ENCODE measurements at regions not wholly inside any gene's neighbourhood (a gene's known extent, or its start where the extent isn't known, plus 50 kb on each side); places are given as distances from the start of the nearest gene placed in this dataset.

DNA sequence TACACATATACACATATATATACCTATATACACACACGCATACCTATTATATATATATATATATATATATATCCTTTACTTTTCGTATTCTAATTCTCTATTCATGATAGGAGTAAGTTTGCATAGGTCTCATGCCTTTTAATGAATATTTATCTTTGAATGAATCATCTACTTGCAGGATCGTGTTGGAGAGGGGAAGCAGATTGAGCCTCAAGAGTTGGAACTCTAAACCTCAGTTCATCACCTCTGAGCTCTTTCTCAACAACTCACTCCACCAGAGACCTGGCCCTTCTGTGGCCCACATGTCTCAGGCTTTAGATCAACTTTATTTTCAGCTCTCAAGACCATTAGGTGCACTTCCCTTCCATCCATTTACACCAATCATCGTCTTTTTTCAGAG is 490.4 kb upstream of the ID2 start:
- H3K27me3 ChIP-seq (replicated peaks; ENCODE audit: control insufficient read depth, insufficient read depth, low read length), result no peaks in the 10 kb centered on the region
- H3K36me3 ChIP-seq (ENCODE audit: control insufficient read depth, insufficient read depth, low read length), result no peaks in the 10 kb centered on the region
- H3K4me3 ChIP-seq (replicated peaks; ENCODE audit: low read depth, low read length), result no peak overlapping the region
- no peak for DNase-seq (ENCODE audit: extremely low read depth, insufficient read length)
- TF ChIP-seq, protein P1, sequence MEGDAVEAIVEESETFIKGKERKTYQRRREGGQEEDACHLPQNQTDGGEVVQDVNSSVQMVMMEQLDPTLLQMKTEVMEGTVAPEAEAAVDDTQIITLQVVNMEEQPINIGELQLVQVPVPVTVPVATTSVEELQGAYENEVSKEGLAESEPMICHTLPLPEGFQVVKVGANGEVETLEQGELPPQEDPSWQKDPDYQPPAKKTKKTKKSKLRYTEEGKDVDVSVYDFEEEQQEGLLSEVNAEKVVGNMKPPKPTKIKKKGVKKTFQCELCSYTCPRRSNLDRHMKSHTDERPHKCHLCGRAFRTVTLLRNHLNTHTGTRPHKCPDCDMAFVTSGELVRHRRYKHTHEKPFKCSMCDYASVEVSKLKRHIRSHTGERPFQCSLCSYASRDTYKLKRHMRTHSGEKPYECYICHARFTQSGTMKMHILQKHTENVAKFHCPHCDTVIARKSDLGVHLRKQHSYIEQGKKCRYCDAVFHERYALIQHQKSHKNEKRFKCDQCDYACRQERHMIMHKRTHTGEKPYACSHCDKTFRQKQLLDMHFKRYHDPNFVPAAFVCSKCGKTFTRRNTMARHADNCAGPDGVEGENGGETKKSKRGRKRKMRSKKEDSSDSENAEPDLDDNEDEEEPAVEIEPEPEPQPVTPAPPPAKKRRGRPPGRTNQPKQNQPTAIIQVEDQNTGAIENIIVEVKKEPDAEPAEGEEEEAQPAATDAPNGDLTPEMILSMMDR (IDR thresholded peaks at IDR 0.05; ENCODE audit: insufficient read depth, low read length, poor library complexity, severe bottlenecking), result no peak

DNA sequence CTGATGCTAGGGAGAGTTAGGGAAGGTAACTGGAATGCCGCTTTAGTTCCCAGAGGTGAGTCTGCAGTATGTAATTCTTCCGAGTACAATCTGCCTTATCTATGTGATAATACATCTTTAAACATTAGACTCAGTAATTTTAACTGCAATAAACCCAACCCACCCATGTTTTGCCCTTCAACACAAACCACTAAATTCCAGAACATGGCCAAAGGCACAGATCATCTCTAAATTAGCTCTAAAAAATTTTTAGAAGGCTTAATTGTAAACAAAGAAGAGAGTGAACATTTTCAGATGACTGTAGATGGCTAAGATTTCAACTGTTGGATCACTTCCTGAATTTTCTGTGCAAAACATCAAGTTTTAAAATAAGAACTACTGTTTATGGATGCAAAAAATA is 488.7 kb upstream of the ID2 start:
- TF ChIP-seq, protein P1 (IDR thresholded peaks at IDR 0.05; ENCODE audit: insufficient read depth, low read length, poor library complexity, severe bottlenecking), result no peak
- H3K4me3 ChIP-seq (replicated peaks; ENCODE audit: low read depth, low read length), result no peak overlapping the region
- no peaks in the 10 kb centered on the region for H3K36me3 ChIP-seq (ENCODE audit: control insufficient read depth, insufficient read depth, low read length)
- no peaks in the 10 kb centered on the region for H3K27me3 ChIP-seq (replicated peaks; ENCODE audit: control insufficient read depth, insufficient read depth, low read length)
- DNase-seq (ENCODE audit: extremely low read depth, insufficient read length), result no peak

DNA sequence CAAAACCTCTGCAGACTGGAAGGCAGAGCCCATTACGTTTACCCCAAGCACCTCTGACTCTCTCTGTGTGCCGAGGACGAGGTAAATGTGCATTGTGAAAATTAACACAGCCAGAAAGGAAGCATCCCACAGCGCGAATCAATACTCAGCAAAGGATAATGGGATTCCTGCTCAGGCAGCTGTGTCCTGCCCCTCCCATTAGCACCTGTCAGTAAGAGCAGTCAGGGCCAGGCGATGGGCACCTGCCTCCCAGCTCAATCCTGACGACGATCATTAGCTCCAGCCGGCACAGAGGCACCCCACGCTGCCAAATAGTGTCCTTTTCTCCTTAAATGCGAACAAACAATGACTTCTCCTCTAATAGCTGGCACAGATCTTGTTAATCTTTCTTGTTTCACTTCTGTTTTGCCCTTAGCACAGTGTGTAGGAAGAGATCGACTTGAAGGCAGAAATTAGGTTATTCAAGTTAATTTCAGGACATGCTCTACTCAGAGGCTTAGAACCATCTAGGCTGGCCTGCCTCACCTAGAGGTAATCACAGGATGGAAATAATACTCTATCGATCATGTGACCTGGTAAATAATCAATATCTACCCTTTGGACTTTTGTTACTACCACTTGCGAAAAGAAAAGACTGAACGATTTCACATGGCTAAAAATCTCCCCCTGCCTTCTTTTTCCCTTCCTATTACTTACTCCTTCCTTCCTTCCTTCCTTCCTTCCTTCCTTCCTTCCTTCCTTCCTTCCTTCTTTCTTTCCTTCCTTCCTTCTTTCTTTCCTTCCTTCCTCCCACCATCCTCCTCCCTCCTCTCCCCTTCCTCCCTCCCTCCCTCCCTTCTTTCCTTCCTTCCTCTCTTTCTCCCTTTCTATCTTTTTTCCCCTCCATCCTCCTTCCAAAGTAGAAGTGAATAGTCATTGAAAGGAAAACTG is 487.9 kb upstream of the ID2 start:
- Histone ChIP-seq H3K4me3 (replicated peaks; ENCODE audit: low read depth, low read length) (no peak overlapping the region), H3K27me3 (replicated peaks; ENCODE audit: control insufficient read depth, insufficient read depth, low read length) (no peaks in the 10 kb centered on the region), H3K36me3 (ENCODE audit: control insufficient read depth, insufficient read depth, low read length) (no peaks in the 10 kb centered on the region)
- DNase-seq (ENCODE audit: extremely low read depth, insufficient read length), result no peak
- TF ChIP-seq, protein P1 (IDR thresholded peaks at IDR 0.05; ENCODE audit: insufficient read depth, low read length, poor library complexity, severe bottlenecking), result no peak

DNA sequence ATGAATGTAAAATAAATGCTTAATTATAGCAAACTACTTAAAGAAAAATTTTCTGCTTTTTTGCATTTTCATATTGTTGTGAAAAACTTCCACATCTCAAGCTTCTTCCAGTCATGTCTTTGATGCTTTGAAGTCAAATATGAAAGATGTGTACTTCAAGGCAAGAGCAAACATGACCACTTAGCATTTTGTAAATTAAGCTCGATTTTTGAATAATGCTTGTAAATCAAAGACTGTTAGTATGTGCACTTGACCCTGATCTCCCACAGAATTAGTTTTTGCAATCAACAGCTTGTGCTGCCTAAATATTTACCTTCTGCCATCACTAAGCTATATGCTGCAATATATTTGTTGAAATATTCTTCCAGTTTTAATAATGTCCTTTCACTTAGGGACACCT is 486.1 kb upstream of the ID2 start:
- TF ChIP-seq, protein P1 (IDR thresholded peaks at IDR 0.05; ENCODE audit: insufficient read depth, low read length, poor library complexity, severe bottlenecking), result no peak
- no peaks in the 10 kb centered on the region for H3K36me3 ChIP-seq (ENCODE audit: control insufficient read depth, insufficient read depth, low read length)
- no peak for DNase-seq (ENCODE audit: extremely low read depth, insufficient read length)
- no peaks in the 10 kb centered on the region for H3K27me3 ChIP-seq (replicated peaks; ENCODE audit: control insufficient read depth, insufficient read depth, low read length)
- no peak overlapping the region for H3K4me3 ChIP-seq (replicated peaks; ENCODE audit: low read depth, low read length)

DNA sequence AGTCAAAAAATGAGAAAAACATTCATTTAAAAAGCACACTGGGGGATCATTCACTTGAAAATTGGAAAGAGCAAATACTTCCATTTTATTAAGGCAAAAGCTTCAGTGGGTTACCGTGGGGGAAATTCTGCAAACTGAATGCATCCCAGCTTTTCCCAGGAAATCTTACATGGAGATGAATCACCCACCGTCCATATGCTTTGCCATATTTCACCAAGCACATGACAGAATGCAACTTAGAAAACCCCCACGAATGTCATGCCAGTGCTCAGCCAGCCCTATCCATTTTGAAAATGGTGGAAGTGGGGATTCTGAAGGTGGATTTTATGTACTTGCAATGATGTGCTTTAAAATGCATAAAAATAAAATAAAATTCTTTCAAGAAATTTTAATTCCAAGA is 485.5 kb upstream of the ID2 start:
- DNase-seq (ENCODE audit: extremely low read depth, insufficient read length), result no peak
- Histone ChIP-seq H3K36me3 (ENCODE audit: control insufficient read depth, insufficient read depth, low read length) (no peaks in the 10 kb centered on the region), H3K27me3 (replicated peaks; ENCODE audit: control insufficient read depth, insufficient read depth, low read length) (no peaks in the 10 kb centered on the region), H3K4me3 (replicated peaks; ENCODE audit: low read depth, low read length) (no peak overlapping the region)
- TF ChIP-seq, protein P1 (IDR thresholded peaks at IDR 0.05; ENCODE audit: insufficient read depth, low read length, poor library complexity, severe bottlenecking), result no peak
